SH-SY5Y (cell line): ENCODE measurements at regions not wholly inside any gene's neighbourhood (a gene's known extent, or its start where the extent isn't known, plus 50 kb on each side); places are given as distances from the start of the nearest gene placed in this dataset.

ENCODE experiments used
- GATA2 ChIP-seq: IDR thresholded peaks from 2 replicates; pipeline ENCODE4 v1.6.1; 2011; ENCODE audit warnings: mild to moderate bottlenecking, low read depth, low read length
- GATA3 ChIP-seq: IDR thresholded peaks from 2 replicates; pipeline ENCODE4 v1.6.1; 2011; ENCODE audit warnings: low read depth, mild to moderate bottlenecking, low read length, moderate library complexity

DNA sequence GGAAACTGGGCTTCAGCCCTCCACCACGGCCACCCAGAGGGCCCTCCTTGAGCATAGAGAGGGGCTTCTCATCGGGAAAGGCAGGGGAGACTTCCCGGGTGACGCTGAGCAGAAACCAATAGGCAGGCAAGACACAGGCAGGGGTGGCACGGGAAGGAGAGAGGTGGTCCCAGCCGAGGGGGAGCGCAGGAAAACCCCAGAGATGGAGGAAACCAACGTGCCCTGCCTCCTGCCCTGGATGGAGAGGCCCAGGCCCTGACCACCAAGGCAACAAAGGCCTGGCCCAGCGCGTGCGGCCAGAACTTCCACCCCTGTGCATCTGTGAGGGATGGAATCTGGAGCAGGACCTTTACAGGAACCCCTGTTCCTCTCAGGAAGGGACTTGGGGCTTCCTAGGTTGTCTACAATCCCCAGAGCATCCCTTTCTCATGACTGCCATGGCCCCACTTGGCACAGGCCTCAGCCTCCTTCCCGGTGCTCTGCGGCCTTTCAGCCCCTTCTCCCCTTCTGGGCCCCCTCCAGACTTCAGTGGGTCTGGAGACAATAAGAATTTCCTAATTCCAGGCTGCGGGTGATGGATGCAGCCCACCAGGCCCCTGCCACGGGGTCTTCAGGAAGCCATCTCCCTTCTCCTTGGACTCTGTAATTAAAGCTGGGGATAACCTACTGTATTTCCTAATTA, 137.0 kb upstream of the RET start:
- TF ChIP-seq GATA3 = no peak
- TF ChIP-seq GATA2 = no peak
